ENCODE measurements at regions not wholly inside any gene's neighbourhood (a gene's known extent, or its start where the extent isn't known, plus 50 kb on each side); places are given as distances from the start of the nearest gene placed in this dataset.
"Not testable (repeated sequence)": the region's sequence is repeated elsewhere in the genome, so short reads cannot be mapped to it uniquely, and the experiment has no call there.

GRCh38 chr3:178205740-178206139 is 330.5 kb upstream of the KCNMB2 start:
- DNase-seq (ENCODE audit: low read depth) = no peak

- no peak for DNase-seq (ENCODE audit: low read depth)
Measured at GRCh38 chr3:178206521-178206920, 329.7 kb upstream of the KCNMB2 start.

- not testable (repeated sequence) for DNase-seq (ENCODE audit: low read depth)
Measured at GRCh38 chr3:178207161-178207560, 329.1 kb upstream of the KCNMB2 start.

GRCh38 chr3:178207627-178208026 is 328.6 kb upstream of the KCNMB2 start:
- not testable (repeated sequence) for DNase-seq (ENCODE audit: low read depth)

- DNase-seq (ENCODE audit: low read depth) = not testable (repeated sequence)
Measured at GRCh38 chr3:178209116-178209515, 327.1 kb upstream of the KCNMB2 start.

- not testable (repeated sequence) for DNase-seq (ENCODE audit: low read depth)
Measured at GRCh38 chr3:178209618-178210017, 326.6 kb upstream of the KCNMB2 start.

- DNase-seq (ENCODE audit: low read depth) = not testable (repeated sequence)
Measured at GRCh38 chr3:178211086-178211485, 325.1 kb upstream of the KCNMB2 start.

- DNase-seq (ENCODE audit: low read depth) = no peak
Measured at GRCh38 chr3:178217479-178217878, 318.8 kb upstream of the KCNMB2 start.

GRCh38 chr3:178218231-178218630 is 318.0 kb upstream of the KCNMB2 start:
- no peak for DNase-seq (ENCODE audit: low read depth)

- DNase-seq (ENCODE audit: low read depth) = not testable (repeated sequence)
Measured at GRCh38 chr3:178219661-178220060, 316.6 kb upstream of the KCNMB2 start.

GRCh38 chr3:178223876-178224275 is 312.4 kb upstream of the KCNMB2 start:
- no peak for DNase-seq (ENCODE audit: low read depth)

GRCh38 chr3:178226094-178226493 is 310.1 kb upstream of the KCNMB2 start:
- DNase-seq (ENCODE audit: low read depth) = no peak

- DNase-seq (ENCODE audit: low read depth) = no peak
Measured at GRCh38 chr3:178231645-178232044, 304.6 kb upstream of the KCNMB2 start.

- DNase-seq (ENCODE audit: low read depth) = no peak
Measured at GRCh38 chr3:178233371-178234071, 302.7 kb upstream of the KCNMB2 start.

- no peak for DNase-seq (ENCODE audit: low read depth)
Measured at GRCh38 chr3:178236555-178237277, 299.5 kb upstream of the KCNMB2 start.

- DNase-seq (ENCODE audit: low read depth) = no peak
Measured at GRCh38 chr3:178238179-178238578, 298.1 kb upstream of the KCNMB2 start.

GRCh38 chr3:178244733-178245709 is 291.2 kb upstream of the KCNMB2 start:
- no peak for DNase-seq (ENCODE audit: low read depth)

- no peak for DNase-seq (ENCODE audit: low read depth)
Measured at GRCh38 chr3:178246004-178246403, 290.2 kb upstream of the KCNMB2 start.

GRCh38 chr3:178255315-178255714 is 280.9 kb upstream of the KCNMB2 start:
- DNase-seq (ENCODE audit: low read depth) = no peak

GRCh38 chr3:178257491-178257890 is 278.7 kb upstream of the KCNMB2 start:
- DNase-seq (ENCODE audit: low read depth) = no peak

GRCh38 chr3:178258121-178258520 is 278.1 kb upstream of the KCNMB2 start:
- DNase-seq (ENCODE audit: low read depth) = no peak

- no peak for DNase-seq (ENCODE audit: low read depth)
Measured at GRCh38 chr3:178259703-178260102, 276.5 kb upstream of the KCNMB2 start.
